ENCODE measurements at regions not wholly inside any gene's neighbourhood (a gene's known extent, or its start where the extent isn't known, plus 50 kb on each side); places are given as distances from the start of the nearest gene placed in this dataset.

GRCh38 chr3:165549037-165549436 is 288.2 kb downstream of the BCHE start (continued):
- TF ChIP-seq ZNF518B (CRISPR knock-in tag; IDR thresholded peaks at IDR 0.05) (no peak), CUX1 (CRISPR knock-in tag; IDR thresholded peaks at IDR 0.05) (no peak), ATF4 (CRISPR knock-in tag; IDR thresholded peaks at IDR 0.05) (no peak), CLOCK (CRISPR knock-in tag; IDR thresholded peaks at IDR 0.05; ENCODE audit: borderline replicate concordance) (no peak), STAT5B (CRISPR knock-in tag; IDR thresholded peaks at IDR 0.05) (no peak), MYBL2 (IDR thresholded peaks at IDR 0.05; ENCODE audit: low read depth) (no peak), MYBL2 (CRISPR knock-in tag; IDR thresholded peaks at IDR 0.05; ENCODE audit: borderline replicate concordance) (no peak), ZNF586 (CRISPR knock-in tag; conservative IDR thresholded peaks at IDR 0.05) (no peak), ZC3H4 (CRISPR knock-in tag; IDR thresholded peaks at IDR 0.05; ENCODE audit: borderline replicate concordance) (no peak), DLX4 (CRISPR knock-in tag; IDR thresholded peaks at IDR 0.05) (no peak)
